Activated CD4-positive, alpha-beta T cell treated with anti-CD3 and anti-CD28 coated beads for 48 hours (primary cell): ENCODE measurements at regions not wholly inside any gene's neighbourhood (a gene's known extent, or its start where the extent isn't known, plus 50 kb on each side); places are given as distances from the start of the nearest gene placed in this dataset.
"Not testable (repeated sequence)": the region's sequence is repeated elsewhere in the genome, so short reads cannot be mapped to it uniquely, and the experiment has no call there.

Experiments
- DNase-seq: peaks from one replicate; pipeline ENCODE4 v3.0.0-alpha.2; 2020

- DNase-seq: no peak
These were observed 329.8 kb upstream of the SFSWAP start for GRCh38 chr12:131380965-131381705.

GRCh38 chr12:131381716-131382430, 329.0 kb upstream of the SFSWAP start:
- no peak for DNase-seq

GRCh38 chr12:131383291-131383690, 327.6 kb upstream of the SFSWAP start:
- no peak for DNase-seq

- no peak for DNase-seq
These were observed 326.9 kb upstream of the SFSWAP start for GRCh38 chr12:131383741-131384543.

DNA sequence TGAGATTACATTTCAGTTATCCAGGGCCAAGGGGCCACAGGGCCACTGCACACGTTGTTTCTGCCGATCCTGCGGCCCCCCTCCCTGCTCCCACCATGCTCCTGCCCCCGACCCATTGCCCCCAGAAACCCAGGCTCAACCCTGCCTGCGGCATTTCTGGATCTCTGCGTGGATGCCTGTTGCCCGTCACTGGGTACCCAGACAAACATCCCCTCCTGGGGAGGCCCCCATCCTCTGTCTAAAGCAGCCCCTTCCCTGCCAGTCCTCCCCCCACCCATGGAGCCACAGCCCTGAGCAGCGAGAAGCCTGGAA, 326.4 kb upstream of the SFSWAP start:
- DNase-seq: no peak

DNA sequence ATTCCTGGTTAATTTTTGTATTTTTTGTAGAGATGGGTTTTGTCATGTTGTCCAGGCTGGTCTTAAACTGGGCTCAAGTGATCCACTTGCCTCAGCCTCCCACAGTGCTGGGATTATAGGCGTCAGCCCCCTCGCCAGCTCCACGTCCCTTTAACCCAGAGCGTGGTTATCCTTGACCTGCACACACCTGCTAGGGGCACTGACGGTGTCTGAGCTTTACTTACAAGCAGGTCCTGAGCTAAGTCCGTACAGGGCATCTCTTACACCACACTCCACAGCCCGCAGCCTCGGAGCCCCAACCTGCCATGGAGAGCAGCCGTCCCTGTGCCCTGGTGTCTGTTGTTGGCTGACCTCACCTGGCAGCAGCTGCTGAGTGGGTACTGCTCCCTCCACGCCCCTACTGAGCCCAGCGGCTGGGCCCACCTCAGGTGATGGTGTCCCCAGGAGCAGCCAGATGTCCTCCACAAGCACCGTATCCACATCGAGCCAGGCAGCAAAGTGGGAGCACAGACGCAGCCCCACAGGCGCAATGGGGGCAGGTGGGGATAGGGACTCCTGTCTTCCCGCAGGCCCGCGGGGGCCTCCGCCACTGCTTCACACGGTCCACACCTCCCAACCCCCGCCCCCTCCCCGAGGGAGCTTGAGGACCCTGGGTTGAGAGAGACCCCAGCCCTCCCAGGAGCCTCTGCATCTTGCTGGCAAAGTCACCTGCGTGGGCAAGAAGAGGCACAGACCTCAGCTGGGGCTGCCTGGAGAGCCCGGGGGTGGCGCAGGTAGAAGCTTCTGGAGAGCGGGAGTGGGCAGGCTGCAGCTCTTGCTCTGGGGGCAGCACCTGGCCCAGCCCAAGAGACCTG, 325.4 kb upstream of the SFSWAP start:
- no peak for DNase-seq

DNA sequence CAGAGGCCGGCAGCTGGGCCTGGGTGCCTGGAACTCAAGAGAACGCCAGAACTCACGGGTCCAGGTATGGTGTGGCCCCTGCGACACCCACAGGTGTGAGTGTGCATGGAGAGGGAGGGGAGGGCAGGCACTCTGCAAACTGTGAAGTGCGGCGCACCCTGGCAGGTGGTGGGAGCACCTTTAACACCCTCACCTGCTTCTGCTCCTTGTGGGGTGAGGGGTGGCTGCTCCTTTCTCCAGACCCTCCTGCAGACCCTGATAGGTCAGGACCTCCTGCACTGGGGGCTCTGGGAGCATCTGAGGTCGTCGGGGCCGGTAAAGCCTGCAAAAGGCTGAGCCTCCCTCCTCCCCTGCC, 324.7 kb upstream of the SFSWAP start:
- DNase-seq: no peak

DNA sequence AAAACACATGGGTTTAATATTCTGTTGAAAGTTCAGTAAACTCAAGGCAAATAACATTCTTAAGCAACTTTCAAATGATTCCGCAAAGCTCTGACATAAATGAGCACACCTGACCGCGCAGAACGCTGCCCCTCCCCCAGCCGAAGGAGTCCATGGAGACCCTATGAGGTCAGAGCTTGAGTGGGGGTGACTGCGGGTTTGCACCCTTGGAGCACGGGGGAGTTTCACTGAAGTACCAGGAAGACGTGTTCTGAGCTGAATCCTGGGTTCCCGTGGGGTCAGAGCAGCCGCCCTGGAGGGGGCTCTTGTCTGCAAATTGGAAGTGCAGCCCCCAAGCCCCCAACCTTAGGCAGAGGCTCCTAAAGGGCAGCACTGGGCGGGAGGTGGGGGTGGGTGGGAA, 324.1 kb upstream of the SFSWAP start:
- DNase-seq: no peak

DNA sequence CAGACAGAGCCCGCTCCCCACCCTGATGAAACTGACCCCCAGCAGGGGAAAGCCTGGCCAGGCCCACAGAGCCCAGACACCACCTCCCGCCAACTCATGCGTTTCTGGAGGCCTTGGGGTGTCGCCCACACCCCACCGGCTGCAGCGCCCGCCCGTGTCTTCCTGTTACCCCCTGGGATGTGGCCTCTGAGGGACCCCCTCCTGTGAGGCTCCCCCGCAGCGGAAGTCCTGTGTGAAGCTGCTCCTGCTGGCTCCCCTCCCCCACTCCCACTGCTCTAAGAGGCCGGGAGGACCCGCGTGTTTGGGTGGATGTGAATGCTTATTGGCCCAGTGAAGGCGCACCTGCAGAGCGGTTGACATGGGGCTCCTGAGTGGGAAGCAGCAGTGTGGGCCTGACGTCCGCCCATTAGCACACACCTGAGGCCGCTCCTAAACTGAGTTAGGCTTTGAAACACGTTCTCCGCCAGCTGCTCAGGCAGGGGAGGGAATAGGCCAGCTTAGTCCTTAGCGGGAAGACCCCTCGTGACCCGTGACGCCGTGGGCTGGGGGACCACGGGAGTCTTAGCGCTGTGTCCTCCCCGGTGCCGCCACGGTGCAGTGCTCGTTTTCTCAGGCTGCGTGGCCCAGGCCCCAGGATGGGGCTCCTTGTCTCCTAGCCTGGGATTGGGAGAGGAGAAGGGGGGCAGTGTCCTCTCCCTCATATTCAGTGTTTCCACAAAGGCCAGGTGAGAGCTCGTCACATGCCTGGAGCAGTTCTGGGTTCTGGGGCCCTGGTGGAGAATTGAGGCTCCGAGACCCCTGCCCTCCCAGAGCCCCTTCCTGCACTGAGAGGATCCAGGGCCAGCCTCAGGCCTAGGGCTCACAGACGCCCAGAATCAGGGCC, 323.4 kb upstream of the SFSWAP start:
- DNase-seq: no peak

DNA sequence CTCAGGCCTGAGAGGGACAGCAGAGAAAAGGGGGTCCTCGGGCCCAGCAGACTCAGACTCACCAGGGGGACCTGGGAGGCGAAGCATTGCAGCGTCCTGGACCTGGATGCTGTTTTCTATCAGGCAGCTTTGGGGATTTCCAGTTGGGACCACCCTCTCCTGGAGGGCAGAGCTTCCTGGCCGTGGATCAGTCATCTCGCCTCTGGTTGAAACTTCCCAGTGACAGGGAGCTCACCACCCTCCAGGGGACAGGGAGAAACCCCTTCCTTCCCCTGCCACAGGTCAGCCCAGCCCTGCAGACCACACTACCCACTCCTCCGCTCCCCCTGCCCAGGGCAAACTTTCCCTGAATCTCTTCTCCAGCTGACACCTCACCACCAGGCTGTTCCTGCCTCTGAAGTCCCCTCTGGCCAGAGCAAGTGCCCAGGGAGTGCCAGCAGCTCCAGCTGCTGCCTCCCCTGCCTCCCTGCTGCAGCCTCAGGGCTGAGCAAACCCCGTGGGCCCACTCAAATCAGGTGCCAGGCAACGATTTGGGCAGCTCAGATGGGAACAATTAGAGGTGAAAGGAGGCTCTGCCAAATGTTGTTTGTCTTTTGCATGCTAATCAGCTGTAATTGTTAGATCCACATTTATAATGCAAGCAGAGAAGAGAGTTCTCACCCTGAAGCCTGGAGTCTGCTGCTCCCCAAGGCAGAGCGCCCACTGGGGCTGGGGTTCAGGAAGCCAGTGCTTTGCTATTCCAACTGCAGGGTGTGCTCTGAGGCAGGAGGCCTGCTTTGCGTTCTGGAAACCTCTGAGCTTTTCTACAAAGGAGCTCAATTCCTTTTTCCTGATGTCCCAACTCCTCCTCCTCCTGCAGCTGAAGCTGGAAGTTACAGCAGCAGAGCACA, 322.5 kb upstream of the SFSWAP start:
- not testable (repeated sequence) for DNase-seq

- no peak for DNase-seq
These were observed 321.6 kb upstream of the SFSWAP start for GRCh38 chr12:131389054-131390013.

- peak; percentile 16 for DNase-seq
These were observed 320.2 kb upstream of the SFSWAP start for GRCh38 chr12:131390412-131391334.

GRCh38 chr12:131391399-131391798, 319.5 kb upstream of the SFSWAP start:
- DNase-seq: no peak

DNA sequence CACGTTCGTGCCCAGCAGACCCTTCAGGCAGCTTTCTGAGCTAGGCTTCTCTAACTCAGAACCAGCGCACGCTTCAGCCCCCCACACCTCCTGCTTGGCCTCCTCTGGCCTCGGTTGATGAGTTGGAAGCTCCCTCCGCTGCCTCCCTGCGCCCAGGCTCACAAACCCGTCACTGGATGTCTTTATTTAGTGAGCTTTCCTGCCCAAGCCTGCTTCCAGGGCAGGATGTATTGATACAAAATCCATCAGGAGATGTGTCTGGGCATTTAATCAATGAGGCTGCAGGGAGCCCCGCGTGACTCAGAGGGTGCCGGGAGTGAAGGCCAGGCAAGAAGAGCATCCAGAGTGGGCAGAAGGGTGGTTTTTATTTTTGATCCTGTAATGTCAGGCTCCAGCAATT, 316.1 kb upstream of the SFSWAP start:
- DNase-seq: not testable (repeated sequence)

DNA sequence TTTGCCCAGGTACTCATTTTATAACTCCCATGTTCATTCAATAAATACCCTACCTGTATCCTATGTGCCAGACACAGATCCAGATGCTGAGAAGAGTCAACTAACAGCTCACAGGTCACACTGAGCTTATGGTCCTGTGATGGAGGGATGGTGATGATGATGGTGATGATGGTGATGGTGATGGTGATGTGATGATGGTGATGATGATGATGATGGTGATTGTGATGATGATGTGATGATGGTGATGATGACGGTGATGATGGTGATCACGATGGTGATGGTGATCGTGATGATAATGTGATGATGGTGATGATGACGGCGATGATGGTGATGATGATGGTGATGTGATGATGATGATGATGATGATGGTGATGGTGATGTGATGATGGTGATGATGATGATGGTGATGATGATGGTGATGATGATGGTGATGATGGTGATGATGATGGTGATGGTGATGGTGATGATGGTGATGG, 315.6 kb upstream of the SFSWAP start:
- not testable (repeated sequence) for DNase-seq

GRCh38 chr12:131395971-131396573, 314.8 kb upstream of the SFSWAP start:
- DNase-seq: no peak

DNA sequence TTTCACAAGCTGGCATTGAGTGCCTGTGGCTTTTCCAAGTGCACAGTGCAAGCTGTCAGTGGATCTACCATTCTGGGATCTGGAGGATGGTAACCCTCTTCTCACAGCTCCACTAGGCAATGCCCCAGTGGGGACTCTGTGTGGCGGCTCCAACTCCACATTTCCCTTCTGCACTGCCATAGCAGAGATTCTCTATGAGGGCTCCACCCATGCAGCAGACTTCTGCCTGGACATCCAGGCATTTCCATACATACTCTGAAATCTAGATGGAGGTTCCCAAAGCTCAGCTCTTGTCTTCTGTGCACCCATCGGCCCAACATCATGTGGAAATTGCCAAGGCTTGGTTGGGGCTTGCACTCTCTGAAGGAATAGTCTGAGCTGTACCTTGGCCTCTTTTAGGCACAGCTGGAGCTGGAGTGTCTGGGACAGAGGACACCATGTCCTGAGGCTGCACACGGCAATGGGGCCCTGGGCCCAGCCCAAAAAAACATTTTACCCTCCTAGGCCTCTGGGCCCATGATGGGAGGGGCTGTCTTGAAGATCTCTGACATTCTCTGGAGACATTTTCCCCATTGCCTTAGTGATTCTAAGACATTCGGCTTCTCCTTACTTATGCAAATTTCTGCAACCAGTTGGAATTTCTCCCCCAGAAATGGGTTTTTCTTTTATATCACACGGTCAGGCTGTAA, 313.3 kb upstream of the SFSWAP start:
- no peak for DNase-seq
